ENCODE measurements at regions not wholly inside any gene's neighbourhood (a gene's known extent, or its start where the extent isn't known, plus 50 kb on each side); places are given as distances from the start of the nearest gene placed in this dataset.

- TF ChIP-seq, protein P1, sequence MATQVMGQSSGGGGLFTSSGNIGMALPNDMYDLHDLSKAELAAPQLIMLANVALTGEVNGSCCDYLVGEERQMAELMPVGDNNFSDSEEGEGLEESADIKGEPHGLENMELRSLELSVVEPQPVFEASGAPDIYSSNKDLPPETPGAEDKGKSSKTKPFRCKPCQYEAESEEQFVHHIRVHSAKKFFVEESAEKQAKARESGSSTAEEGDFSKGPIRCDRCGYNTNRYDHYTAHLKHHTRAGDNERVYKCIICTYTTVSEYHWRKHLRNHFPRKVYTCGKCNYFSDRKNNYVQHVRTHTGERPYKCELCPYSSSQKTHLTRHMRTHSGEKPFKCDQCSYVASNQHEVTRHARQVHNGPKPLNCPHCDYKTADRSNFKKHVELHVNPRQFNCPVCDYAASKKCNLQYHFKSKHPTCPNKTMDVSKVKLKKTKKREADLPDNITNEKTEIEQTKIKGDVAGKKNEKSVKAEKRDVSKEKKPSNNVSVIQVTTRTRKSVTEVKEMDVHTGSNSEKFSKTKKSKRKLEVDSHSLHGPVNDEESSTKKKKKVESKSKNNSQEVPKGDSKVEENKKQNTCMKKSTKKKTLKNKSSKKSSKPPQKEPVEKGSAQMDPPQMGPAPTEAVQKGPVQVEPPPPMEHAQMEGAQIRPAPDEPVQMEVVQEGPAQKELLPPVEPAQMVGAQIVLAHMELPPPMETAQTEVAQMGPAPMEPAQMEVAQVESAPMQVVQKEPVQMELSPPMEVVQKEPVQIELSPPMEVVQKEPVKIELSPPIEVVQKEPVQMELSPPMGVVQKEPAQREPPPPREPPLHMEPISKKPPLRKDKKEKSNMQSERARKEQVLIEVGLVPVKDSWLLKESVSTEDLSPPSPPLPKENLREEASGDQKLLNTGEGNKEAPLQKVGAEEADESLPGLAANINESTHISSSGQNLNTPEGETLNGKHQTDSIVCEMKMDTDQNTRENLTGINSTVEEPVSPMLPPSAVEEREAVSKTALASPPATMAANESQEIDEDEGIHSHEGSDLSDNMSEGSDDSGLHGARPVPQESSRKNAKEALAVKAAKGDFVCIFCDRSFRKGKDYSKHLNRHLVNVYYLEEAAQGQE (IDR thresholded peaks at IDR 0.05), result no peak
- TF ChIP-seq FOXA1 (IDR thresholded peaks at IDR 0.05), result no peak
- Histone ChIP-seq H3K4me1 (ENCODE audit: control insufficient read depth in 4 of 4, insufficient read depth in 4 of 4, low read length in 3 of 4) (no peaks in the 10 kb centered on the region), H3K36me3 (ENCODE audit: control insufficient read depth in 4 of 4, insufficient read depth in 3 of 4, low read depth in 1 of 4, low read length in 3 of 4) (no peaks in the 10 kb centered on the region), H3K9me3 (ENCODE audit: control insufficient read depth in 4 of 4, low read length in 3 of 4) (no peaks in the 10 kb centered on the region), H3K4me3 (ENCODE audit: low read depth in 1 of 3, low read length in 3 of 3) (no peak overlapping the region), H3K9ac (ENCODE audit: low read depth in 1 of 2, low read length in 2 of 2) (no peak overlapping the region), H3K27me3 (ENCODE audit: control insufficient read depth in 4 of 4, insufficient read depth in 4 of 4, low read length in 3 of 4) (peaks cover 0 to 2% (median 0%) of the 10 kb centered on the region in 4 donors), H3K27ac (ENCODE audit: low read depth in 1 of 2, low read length in 2 of 2) (no peak overlapping the region)
- no peak for DNase-seq (ENCODE audit: low spot score)
- WGBS, result 75% methylated on average over 11 of the region's 11 CpGs
Observed at GRCh38 chr12:25819691-25820090, 138.8 kb upstream of the RASSF8 start.

- H3K9me3 ChIP-seq (ENCODE audit: control insufficient read depth in 4 of 4, low read length in 3 of 4), result no peaks in the 10 kb centered on the region
- no peak overlapping the region for H3K4me3 ChIP-seq (ENCODE audit: low read depth in 1 of 3, low read length in 3 of 3)
- no peak overlapping the region for H3K27ac ChIP-seq (ENCODE audit: low read depth in 1 of 2, low read length in 2 of 2)
- 86% methylated on average over 3 of the region's 3 CpGs for WGBS
- H3K27me3 ChIP-seq (ENCODE audit: control insufficient read depth in 4 of 4, insufficient read depth in 4 of 4, low read length in 3 of 4), result peaks cover 0 to 5% (median 0%) of the 10 kb centered on the region in 4 donors
- TF ChIP-seq CTCF (IDR thresholded peaks at IDR 0.05; ENCODE audit: low read depth, low read length, missing input control), result no peak
- no peak for TF ChIP-seq GABPA (IDR thresholded peaks at IDR 0.05 in 1 of 2, conservative IDR thresholded peaks at IDR 0.05 in 1 of 2)
- no peak for TF ChIP-seq EGR1 (IDR thresholded peaks at IDR 0.05; ENCODE audit: low read depth in 2 of 2)
- TF ChIP-seq MAX (IDR thresholded peaks at IDR 0.05), result no peak
- no peak for TF ChIP-seq RAD21 (IDR thresholded peaks at IDR 0.05)
- no peak for TF ChIP-seq YY1 (IDR thresholded peaks at IDR 0.05)
- no peak for TF ChIP-seq FOXA1 (IDR thresholded peaks at IDR 0.05)
- TF ChIP-seq ATF3 (IDR thresholded peaks at IDR 0.05), result no peak
- no peak for TF ChIP-seq JUND (IDR thresholded peaks at IDR 0.05)
- no peak for TF ChIP-seq SP1 (IDR thresholded peaks at IDR 0.05)
- TF ChIP-seq NR2F2 (IDR thresholded peaks at IDR 0.05), result no peak
- DNase-seq (ENCODE audit: low spot score), result no peak
- H3K9ac ChIP-seq (ENCODE audit: low read depth in 1 of 2, low read length in 2 of 2), result no peak overlapping the region
- no peaks in the 10 kb centered on the region for H3K36me3 ChIP-seq (ENCODE audit: control insufficient read depth in 4 of 4, insufficient read depth in 3 of 4, low read depth in 1 of 4, low read length in 3 of 4)
- no peaks in the 10 kb centered on the region for H3K4me1 ChIP-seq (ENCODE audit: control insufficient read depth in 4 of 4, insufficient read depth in 4 of 4, low read length in 3 of 4)
Observed at GRCh38 chr12:25822281-25822680, 136.2 kb upstream of the RASSF8 start.

GRCh38 chr12:25824734-25825133 is 133.7 kb upstream of the RASSF8 start:
- Histone ChIP-seq H3K4me1 (ENCODE audit: control insufficient read depth in 4 of 4, insufficient read depth in 4 of 4, low read length in 3 of 4) (no peaks in the 10 kb centered on the region), H3K27me3 (ENCODE audit: control insufficient read depth in 4 of 4, insufficient read depth in 4 of 4, low read length in 3 of 4) (peaks cover 0 to 5% (median 0%) of the 10 kb centered on the region in 4 donors), H3K27ac (ENCODE audit: low read depth in 1 of 2, low read length in 2 of 2) (no peak overlapping the region), H3K9me3 (ENCODE audit: control insufficient read depth in 4 of 4, low read length in 3 of 4) (no peaks in the 10 kb centered on the region), H3K4me3 (ENCODE audit: low read depth in 1 of 3, low read length in 3 of 3) (no peak overlapping the region), H3K36me3 (ENCODE audit: control insufficient read depth in 4 of 4, insufficient read depth in 3 of 4, low read depth in 1 of 4, low read length in 3 of 4) (no peaks in the 10 kb centered on the region), H3K9ac (ENCODE audit: low read depth in 1 of 2, low read length in 2 of 2) (no peak overlapping the region)
- DNase-seq (ENCODE audit: low spot score), result no peak
- TF ChIP-seq SP1 (IDR thresholded peaks at IDR 0.05), result no peak
- no peak for TF ChIP-seq FOXA1 (IDR thresholded peaks at IDR 0.05)
- TF ChIP-seq EGR1 (IDR thresholded peaks at IDR 0.05; ENCODE audit: low read depth in 2 of 2), result no peak
- TF ChIP-seq YY1 (IDR thresholded peaks at IDR 0.05), result no peak
- TF ChIP-seq TAF1 (conservative IDR thresholded peaks at IDR 0.05), result no peak
- 91% methylated on average over 2 of the region's 2 CpGs for WGBS

Measured in liver (tissue), 8 donors.